ENCODE measurements at regions not wholly inside any gene's neighbourhood (a gene's known extent, or its start where the extent isn't known, plus 50 kb on each side); places are given as distances from the start of the nearest gene placed in this dataset.

DNA sequence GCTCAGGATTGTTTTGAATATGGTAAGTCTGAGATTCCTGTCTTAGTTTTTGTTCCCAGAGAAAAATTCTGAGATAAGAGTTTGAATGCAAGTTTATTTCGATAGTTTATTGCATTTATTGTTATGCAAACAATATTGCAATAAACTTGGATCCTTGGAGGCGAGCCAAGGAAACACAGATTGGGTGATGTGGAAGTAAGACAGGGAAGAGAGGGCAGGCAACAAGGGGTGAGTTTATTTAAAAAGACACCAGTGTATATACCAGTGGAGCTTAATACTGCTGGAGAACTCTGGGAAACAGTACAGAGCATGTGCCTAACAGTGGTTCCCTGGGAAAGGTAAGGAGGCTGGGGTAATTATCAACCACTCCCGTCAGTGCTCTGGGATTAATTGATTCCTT, 87.5 kb upstream of the NEDD4L start:
- peaks cover 5% of the 10 kb centered on the region for H3K27me3 ChIP-seq (ENCODE audit: control insufficient read depth, insufficient read depth, low read length)

DNA sequence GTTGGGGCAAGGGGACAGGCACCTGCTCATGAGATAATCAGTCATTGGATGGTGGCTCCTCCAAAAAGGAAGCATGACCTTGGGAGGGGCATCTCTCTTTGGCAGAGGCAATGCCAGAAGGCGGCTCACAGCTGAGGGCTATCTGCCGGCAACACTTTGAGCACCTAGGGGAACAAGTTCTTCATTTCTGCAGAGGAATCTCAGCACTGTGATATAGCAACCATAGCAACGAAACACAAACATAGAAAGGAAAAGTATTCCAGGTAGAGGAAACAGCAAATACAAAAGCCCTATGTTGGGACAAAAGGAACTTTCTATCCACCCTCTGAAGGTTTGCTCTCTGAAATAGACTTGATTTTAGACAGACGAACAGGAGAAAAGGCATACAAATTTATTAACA, 89.1 kb upstream of the NEDD4L start:
- TF ChIP-seq, protein P1, sequence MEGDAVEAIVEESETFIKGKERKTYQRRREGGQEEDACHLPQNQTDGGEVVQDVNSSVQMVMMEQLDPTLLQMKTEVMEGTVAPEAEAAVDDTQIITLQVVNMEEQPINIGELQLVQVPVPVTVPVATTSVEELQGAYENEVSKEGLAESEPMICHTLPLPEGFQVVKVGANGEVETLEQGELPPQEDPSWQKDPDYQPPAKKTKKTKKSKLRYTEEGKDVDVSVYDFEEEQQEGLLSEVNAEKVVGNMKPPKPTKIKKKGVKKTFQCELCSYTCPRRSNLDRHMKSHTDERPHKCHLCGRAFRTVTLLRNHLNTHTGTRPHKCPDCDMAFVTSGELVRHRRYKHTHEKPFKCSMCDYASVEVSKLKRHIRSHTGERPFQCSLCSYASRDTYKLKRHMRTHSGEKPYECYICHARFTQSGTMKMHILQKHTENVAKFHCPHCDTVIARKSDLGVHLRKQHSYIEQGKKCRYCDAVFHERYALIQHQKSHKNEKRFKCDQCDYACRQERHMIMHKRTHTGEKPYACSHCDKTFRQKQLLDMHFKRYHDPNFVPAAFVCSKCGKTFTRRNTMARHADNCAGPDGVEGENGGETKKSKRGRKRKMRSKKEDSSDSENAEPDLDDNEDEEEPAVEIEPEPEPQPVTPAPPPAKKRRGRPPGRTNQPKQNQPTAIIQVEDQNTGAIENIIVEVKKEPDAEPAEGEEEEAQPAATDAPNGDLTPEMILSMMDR (IDR thresholded peaks at IDR 0.05; ENCODE audit: insufficient read depth, low read depth, low read length): no peak
- ChIA-PET CTCF (no interaction called here), POLR2A (no interaction called here)
- no peak for DNase-seq (ENCODE audit: low read depth)
- Histone ChIP-seq H3K4me3 (ENCODE audit: low read depth, low read length) (no peak overlapping the region), H3K27me3 (ENCODE audit: control insufficient read depth, insufficient read depth, low read length) (peaks cover 5% of the 10 kb centered on the region), H3K36me3 (ENCODE audit: control insufficient read depth, insufficient read depth, low read length) (no peaks in the 10 kb centered on the region)

More for the DNA sequence above, 87.5 kb upstream of the NEDD4L start:
- CTCF ChIA-PET: interaction anchor here (1.1 kb wide), 1 partner anchor 74 kb away, joined by 3 read pairs; no protein-coding TSS in a partner anchor
- H3K4me3 ChIP-seq (ENCODE audit: low read depth, low read length): no peak overlapping the region
- DNase-seq (ENCODE audit: low read depth): no peak
- POLR2A ChIA-PET: no interaction called here
- H3K36me3 ChIP-seq (ENCODE audit: control insufficient read depth, insufficient read depth, low read length): no peaks in the 10 kb centered on the region
- TF ChIP-seq, protein P1 (IDR thresholded peaks at IDR 0.05; ENCODE audit: insufficient read depth, low read depth, low read length): no peak

DNA sequence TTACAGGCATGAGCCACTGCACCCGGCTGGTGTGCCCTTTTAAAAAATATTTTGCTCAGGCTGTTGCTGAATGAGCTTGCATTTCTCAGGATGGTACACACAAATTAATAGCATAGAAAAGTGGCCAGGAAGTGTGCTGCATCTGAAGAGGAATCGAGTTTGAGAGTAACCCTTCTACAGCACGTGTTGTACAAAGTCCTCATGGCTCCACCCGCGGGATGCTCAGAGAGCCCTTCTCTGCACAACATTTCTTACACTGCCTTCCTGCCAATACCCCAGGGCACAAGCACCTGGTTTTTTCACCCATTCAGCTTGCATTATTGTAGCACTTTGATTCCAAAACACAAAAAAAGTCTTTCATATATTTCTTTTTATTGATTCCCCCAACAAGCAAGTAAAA, 90.1 kb upstream of the NEDD4L start:
- no peak overlapping the region for H3K4me3 ChIP-seq (ENCODE audit: low read depth, low read length)
- TF ChIP-seq, protein P1 (IDR thresholded peaks at IDR 0.05; ENCODE audit: insufficient read depth, low read depth, low read length): no peak
- CTCF ChIA-PET: no interaction called here
- no peaks in the 10 kb centered on the region for H3K36me3 ChIP-seq (ENCODE audit: control insufficient read depth, insufficient read depth, low read length)
- DNase-seq (ENCODE audit: low read depth): no peak
- POLR2A ChIA-PET: no interaction called here
- H3K27me3 ChIP-seq (ENCODE audit: control insufficient read depth, insufficient read depth, low read length): peaks cover 5% of the 10 kb centered on the region

DNA sequence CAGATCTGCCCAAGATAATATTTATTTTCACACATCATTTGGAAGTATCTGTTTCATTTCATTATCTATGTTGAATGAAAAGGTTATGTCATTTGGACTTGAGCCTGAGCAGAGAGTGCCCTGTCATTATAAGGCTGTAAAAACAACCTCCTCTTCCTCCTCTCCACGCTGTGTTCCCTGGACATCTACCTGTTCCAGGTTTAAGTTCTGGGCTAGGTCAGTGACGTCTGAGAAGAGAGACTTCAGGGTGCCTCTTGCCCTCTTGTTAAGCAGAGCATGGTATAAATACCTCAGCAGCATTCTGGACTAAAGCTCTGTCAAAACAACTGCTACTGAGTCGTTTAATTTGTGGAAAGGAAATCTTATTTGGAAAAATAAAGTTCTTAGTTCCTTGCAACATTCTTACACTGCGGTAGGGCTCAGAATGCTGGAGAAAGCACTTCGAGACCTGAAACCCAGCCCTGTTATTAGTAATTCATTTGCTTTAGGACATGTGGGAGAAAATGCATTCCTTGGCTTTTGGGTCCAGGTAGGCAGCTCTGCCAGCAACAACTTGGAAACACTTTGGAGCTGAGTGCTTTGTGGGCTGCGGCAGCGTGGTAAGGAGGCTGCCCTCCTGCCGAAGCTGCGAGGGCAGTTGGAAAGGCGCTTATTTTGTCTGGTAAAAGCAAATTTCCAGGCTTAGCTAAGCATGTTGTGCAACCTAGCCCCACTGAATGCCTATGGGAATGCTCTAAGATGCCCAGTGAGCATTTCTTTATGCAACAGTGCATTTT, 91.8 kb upstream of the NEDD4L start:
- CTCF ChIA-PET: interaction anchor here (1.8 kb wide), 1 partner anchor 22 kb away, joined by 4 read pairs; no protein-coding TSS in a partner anchor
- DNase-seq (ENCODE audit: low read depth): no peak
- peaks cover 4% of the 10 kb centered on the region for H3K27me3 ChIP-seq (ENCODE audit: control insufficient read depth, insufficient read depth, low read length)
- H3K4me3 ChIP-seq (ENCODE audit: low read depth, low read length): no peak overlapping the region
- H3K36me3 ChIP-seq (ENCODE audit: control insufficient read depth, insufficient read depth, low read length): no peaks in the 10 kb centered on the region
- TF ChIP-seq, protein P1 (IDR thresholded peaks at IDR 0.05; ENCODE audit: insufficient read depth, low read depth, low read length): no peak
- POLR2A ChIA-PET: no interaction called here

DNA sequence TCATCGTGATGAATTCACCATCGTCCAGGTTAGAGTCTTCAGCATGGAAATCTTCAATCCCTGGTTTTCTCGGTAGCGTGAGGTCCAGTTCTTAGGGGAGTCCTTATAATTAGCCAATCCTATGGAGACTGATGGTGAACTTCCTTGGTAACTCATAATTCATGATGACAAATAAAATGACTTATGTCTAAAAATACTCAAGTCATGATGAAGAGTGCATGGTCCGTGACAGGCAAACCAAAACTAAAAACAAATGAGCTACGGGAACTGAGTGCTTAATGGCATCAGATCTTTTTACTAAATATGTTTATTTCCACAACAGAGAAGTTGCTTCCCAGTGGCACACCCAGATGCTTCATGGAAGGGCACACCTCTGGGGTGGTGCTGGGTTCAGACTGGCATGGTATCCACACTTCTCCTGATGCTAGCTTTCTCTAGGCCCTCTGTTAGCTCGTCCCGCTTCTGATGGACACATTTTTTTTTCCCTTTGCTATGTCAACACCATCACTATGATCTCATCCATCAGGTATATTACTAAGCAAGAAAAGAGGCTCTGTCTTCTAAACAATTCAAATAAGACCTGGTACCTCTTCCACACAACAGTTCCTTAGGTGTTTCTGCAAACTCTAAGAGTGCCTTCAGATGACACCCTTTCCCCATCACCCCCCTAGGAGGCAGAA, 92.8 kb upstream of the NEDD4L start:
- POLR2A ChIA-PET: no interaction called here
- H3K4me3 ChIP-seq (ENCODE audit: low read depth, low read length): no peak overlapping the region
- no peaks in the 10 kb centered on the region for H3K36me3 ChIP-seq (ENCODE audit: control insufficient read depth, insufficient read depth, low read length)
- CTCF ChIA-PET: interaction anchor here (1.8 kb wide), 2 partner anchors 8 to 21 kb away, joined by 4 read pairs; no protein-coding TSS in a partner anchor
- TF ChIP-seq, protein P1 (IDR thresholded peaks at IDR 0.05; ENCODE audit: insufficient read depth, low read depth, low read length): no peak
- H3K27me3 ChIP-seq (ENCODE audit: control insufficient read depth, insufficient read depth, low read length): no peaks in the 10 kb centered on the region; the same call in 1 of the 2 replicates
- DNase-seq (ENCODE audit: low read depth): no peak

All from BJ (cell line).